Inflammatory macrophage treated with lipopolysaccharide for 1 hour (primary cell): ENCODE measurements at regions not wholly inside any gene's neighbourhood (a gene's known extent, or its start where the extent isn't known, plus 50 kb on each side); places are given as distances from the start of the nearest gene placed in this dataset.

ENCODE experiments used
- DNase-seq, 2 donors: peaks; one replicate each; pipeline ENCODE4 v3.0.0-alpha.2; 2020 to 2022

DNA sequence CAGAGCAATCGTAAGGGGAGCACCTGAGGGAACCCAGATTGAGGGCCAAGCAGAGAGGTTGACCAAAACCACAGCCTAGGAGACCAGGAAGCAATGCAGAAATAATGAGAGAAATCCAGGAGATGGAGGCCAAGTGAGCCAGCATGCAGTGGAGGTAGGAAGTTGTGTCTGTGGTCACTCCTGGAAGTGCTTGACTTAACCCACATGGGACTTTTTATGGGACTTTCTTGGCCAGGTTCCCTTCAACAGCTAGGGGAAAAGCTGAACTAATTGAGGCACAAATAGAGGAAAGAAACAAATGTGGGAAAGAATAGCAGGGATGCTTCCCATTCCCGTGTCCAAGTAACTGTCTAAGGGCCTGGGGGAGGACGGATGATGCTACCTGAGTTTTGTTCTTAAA is 293.2 kb upstream of the CLINT1 start:
- peak in 1 of 2 donors; percentile 6 for DNase-seq

DNA sequence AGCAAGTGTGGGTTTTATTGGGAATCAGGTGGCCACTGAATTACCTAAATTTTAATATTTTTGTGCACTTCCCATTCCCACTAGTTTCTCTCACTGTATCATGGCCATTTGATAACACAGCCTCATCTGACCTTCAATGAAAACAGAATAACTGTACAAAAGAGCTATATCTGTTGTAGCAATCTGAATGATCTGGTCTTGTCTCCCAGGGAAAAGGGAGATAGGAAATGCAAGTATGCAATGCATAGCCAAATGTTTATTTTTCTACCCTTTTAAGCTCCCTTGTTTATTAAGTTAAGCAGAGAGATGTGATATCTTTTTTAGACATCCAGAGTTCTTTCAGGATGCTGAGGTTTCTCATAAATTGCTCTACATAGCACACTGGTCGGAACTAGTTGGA is 288.3 kb upstream of the CLINT1 start:
- no peak for DNase-seq

DNA sequence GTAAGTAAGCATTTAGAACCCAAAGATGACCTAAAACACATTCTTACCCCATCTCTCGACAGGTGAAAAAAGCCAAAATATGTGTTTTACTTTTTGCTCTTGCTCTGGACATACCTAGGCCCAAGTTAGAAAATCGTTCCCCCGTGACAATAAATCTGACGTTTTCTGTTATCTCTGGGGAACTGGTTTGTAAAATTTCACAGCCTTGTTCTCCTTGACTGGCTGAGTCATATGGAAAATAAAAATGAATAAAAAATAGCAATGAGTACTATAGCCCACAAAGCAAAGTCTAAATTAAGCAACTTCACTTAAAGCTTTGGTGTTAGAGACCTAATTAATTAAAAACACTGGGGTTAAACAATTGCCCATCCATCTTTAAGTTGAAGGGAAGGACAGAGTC is 286.9 kb upstream of the CLINT1 start:
- no peak for DNase-seq

DNA sequence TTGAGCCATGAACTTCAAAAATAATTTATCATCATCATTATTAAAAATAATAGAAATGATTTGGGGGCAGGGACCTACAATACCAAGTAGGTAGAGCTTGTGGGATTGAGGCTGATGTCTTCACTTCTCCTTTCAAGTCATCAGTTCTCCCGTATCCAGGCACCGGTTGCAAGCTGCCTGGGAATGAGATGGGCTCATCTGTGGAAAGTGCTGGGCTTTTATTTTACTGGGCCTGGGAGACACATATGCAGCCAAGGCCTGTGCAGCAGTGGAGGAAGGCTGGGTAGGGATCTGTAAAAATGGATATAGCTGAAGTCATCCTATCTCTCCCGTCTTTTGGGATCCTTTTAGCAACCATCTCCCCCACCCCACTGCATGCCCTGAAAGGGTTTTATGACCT is 284.1 kb upstream of the CLINT1 start:
- DNase-seq = no peak

DNA sequence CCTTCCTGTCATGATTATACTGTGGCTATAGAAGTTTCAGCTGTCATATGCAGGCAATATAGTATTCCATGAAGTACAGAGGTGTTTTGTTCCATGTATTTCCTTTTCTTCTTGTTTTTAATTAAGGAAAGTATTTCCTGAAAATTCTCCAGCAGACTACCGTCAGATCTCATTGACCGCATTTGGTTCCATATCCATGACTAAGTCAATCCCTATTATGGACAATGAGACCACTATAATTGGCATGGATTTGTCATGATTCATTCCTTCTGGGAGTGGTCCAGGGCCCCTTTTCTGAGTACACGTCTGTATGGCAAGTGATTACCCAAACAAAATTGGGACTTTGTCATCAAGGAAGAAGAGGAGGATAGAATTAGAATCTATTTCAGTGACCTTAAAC is 283.2 kb upstream of the CLINT1 start:
- no peak for DNase-seq

DNA sequence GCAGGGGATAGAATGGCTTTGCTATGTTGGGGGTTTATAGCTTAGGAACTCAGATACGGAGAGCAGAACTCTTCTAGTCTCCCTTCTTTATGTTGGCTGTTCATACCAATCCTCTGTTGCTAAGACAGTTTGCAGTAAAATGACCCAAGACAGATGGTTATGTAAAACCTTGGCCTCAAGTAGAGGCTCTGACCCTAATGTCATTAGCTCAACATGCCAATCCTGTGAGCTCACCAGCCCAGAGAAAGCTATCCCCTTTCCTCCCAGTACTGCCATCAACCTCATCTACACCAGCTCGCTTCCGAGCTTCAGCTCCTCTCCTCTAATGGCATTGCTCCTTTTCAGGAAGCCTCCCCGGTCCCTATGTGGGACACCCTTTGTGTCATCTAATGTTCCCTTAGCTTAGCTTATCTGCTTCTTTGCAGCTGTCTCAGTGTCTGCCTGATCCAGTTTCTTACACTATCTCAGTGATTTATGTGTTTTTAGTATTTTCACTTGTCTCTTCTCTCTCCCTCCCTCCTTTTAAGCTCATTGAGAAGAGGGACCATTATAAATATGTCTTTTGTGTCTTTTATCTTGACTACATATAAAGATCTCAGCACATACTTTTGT is 281.3 kb upstream of the CLINT1 start:
- no peak for DNase-seq

DNA sequence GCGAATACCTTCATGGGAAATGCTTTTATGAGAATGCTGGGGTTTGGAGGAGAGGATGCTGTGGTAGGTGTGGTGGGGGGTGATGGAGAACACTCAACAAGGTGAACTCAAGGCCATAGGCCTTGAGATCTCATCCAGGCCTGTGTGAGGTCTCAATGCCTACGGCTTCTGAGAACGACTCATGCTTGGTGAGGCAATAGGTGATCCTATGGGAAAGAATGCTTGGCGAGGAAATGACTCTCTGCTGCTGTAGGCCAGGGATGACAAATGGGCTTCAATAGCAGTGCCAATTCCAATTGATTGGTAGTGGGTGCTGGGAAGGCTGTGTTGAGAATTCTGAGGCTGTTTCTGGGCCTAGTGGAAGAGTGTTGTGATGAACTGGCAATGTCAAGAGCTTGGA is 280.2 kb upstream of the CLINT1 start:
- DNase-seq = no peak

DNA sequence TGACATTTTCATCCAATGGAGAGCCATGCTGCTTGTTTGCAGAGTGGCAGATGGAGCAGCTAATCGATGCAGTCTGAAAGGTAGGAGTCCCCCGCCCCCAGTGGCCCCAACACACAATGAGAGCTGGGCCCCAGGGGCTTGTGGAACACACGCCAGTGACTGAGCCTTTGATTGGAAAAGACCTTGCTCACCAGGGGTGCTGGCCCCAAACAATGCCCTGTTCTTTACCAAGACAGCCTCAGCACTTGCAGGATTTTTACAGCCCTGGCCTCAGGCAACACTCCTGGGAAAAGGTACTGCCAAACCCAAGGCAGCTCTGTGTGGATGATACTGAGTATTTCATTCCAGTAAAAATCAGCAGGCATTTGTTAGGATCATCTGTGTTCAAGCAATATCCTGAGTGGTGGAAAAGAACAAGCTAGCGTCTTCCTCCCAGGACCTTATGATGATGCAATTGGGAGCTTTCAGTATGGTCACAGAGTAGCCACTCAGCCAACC is 276.8 kb upstream of the CLINT1 start:
- DNase-seq = no peak

DNA sequence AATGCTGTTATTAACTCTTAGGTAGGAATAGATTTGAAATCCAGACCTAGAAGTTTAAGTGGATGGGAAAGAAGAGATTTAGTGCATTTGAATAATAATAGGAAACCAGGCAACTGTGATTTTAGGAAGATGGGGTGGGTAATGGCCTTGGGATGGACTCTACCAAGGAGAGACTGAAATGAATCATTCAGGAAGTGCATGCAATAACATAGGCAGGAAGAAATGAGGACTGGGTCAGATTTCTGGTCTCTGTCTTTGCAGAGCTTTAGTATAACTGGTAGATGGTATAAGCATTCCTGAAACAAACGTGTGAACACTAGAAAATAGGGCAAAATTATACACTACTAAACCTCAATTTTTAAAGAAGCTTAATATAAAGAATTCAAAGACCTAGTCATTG is 274.4 kb upstream of the CLINT1 start:
- DNase-seq = no peak

DNA sequence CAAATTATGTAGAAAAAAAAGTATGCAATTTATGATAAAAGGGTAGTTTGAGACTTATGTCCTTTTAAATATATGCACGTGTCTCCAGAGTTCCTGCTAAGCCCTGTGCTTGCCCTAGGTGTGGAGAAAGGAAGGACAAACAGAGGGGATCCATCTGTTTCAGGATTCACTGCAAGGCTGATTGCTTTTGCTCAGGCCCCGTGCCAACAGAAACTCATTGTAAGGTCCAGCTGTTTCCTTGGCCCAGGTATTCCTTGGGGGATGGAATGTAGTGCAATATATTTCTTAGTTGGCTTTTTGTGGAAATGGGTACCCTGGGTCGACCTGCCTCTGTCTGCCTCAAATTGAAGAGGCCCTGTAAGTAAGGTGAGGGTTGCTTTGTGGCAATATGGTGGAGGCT is 268.6 kb upstream of the CLINT1 start:
- DNase-seq = no peak

DNA sequence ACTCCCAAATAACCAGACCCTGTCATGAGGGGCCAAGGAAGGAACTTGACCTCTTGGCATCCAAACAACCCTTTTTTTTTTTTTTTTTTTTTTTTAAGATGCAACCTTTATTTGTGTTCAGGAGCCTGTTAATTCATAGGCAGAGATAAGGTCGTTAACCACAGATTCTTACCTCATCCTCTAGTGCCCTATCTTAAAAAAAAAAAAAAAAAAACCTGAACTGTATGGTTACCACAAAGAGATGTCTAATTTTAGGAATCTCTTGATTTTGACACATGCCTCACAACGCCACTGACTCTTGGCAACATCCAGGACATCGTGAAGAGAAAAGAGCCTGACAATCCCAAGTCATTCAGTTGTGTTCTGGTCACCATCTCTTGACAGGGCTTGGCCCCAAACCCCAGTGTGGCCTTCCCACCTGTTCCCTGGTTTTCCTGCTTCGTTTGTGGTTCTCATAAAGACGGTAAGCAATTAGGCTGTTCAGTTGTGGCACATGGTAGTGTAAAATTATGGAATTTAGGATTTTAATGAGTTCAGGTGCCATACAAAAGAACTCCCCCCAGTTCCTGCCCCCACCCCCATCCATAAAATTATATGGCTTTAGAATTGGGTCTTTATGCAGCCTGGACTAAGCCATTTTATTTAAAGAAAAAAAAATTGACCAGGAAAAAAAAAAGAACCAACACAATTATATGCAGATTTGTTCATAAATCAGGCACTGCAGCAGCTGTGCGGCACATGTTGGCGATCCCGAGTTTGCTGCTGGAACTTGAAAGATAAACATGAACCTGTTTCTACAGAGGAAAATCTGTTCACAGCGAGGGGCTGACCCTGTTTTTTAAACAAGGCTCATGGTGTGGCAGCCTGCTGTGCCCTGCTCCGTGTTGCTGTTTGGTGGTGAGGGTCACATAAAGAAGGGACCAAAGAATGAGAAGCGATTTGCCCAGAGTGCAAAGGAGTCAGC is 267.8 kb upstream of the CLINT1 start:
- DNase-seq = no peak

DNA sequence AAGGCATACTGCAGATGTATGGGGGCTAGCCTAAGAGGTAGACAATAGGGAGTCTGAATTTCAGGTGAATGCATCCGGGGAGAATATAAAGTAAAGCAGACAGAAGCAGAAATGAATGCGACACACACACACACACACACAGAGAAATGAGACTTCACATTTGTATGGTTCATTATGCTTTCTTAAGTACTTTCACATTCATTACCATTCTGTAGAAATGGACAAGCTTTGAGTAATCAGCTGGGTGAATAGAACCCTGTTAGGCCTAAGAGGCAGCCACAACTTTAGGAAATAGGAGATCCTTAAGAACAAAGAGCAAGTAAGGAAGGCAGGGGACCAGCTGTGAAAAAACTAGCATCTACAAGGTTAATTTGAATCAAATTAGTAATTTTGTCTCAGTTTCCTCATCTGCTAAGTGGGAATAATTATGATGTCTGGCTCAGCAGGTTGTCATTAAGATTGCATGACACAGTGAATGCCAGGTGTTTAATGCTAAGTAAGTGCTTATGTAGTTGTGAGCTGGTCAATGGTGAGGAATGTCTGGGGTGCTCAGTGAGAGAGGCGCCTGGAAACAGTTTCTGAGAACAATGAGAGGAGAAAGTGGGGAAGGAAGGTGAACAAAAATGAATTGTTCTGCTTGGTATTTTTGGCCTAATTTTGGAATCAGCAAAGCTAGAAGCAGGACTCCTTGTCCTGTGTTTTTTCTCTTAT is 265.8 kb upstream of the CLINT1 start:
- DNase-seq = no peak

DNA sequence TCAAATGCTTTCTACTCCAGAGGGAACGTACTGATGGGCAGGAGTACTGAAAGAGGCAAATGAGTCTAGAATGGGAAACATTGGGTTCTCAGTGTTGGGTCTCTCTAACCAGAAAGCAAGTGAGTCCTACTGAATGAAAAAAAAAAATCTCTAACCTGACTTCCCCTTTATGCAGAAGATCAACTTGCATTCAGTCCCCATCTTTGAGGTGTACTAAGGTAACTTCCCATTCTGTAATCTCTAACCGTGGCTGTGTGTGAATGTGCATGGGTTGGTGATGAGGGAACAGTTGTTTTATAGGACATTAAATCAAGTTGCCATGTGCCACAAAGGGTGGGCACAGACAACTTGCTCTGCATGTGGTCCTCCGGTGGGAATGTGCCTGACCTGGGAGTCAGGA is 264.6 kb upstream of the CLINT1 start:
- DNase-seq = no peak

DNA sequence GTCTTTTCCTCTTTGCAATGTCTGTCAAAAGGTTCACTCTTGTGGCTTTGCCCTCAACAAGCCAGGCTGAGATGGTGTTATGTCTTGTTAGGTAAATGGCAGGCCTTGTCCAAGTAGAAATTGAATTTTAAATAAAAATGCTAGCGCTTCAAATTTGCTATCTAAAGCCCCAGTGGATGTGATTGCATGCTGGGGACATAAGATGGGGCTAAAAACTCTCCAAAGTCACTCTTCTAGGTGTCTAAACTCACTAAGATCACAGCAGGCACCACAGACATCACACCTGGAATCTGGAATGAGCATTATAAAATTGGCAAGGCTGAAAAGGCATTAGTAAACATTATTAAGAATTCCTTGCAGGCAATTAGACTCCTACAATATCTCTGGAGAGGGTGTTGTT is 262.7 kb upstream of the CLINT1 start:
- DNase-seq = no peak

DNA sequence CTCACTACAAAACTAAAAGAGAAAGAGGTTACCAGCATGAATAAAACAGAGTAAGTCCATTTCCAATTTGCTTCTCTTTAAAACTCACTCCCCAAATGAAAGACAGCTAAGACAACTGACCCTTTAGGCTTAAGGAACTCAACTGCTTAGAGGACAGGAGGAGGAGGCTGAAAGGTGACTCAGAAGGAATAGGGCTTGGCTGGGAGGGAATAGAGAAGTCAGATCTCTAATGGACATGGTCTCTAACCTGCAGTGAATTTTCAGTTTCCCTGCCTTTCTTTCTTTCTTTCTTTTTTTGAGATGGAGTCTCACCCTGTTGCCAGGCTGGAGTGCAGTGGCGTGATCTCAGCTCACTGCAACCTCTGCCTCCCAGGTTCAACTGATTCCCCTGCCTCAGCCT is 261.8 kb upstream of the CLINT1 start:
- DNase-seq = no peak

DNA sequence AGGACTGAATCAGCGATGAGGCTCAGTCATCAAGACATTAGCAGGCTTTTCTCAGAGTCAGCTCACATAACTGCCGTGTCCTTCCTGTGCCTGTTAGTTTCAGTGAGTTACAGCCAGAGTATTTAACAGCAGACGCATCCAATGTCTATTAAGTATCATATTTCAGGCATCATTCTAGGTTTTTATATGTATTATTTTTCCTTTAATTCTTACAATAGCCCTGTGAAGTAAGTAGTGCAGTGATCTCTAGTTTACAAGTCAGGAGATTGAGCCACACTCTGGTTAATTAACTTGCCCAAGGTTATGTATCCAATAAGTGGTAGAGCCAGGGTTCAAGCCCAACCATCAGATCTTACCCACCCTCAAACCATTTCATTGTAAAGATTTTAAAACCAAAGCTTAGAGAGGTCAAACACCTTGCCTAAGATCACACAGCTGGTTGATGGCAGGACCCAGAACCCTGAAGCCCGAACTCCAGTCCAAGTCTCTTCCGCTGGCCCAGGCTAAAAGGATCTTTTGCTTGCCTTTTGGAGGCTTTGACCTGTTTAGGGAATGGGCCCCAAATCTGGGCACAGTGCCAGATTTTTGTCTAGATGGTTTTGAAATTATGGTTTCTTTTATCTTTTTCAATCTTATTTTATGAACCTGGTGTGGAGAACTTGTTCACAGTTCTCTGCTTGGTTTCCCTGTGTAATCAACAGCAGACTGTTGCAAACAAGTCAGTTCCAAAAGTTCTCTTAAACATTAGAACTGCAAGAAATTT is 261.2 kb upstream of the CLINT1 start:
- DNase-seq = no peak

DNA sequence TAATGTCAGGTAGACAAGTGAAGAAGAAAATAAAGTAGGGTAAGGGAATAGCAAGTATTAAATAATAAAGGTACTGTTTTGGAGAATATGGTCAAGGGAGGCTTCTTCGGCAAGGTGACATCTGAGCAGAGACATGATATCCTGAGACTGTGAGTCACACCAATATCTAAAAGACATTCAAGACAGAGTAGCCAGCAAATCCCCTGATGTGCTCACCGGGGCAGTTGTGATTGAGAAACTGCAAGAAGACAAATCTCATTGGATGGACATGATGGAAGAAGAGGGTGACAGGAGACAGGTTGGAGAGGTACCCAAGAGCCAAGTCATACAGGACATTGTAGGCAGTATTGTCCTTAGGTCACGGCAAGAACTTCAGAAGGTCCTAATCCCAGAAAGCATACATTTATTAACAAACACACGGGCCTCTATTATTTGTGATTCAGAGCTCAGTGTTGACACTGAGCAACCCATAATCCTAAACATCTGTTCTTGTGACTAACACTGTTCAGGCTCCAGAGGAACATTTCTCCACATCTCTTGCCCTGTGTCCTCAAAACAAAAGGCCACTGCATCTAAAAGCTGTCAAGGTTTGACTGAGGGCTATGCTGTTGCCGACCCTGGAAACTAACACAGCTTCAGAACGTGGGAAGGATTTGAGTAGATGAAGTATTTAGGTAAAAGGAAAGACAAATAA is 258.7 kb upstream of the CLINT1 start:
- no peak for DNase-seq

DNA sequence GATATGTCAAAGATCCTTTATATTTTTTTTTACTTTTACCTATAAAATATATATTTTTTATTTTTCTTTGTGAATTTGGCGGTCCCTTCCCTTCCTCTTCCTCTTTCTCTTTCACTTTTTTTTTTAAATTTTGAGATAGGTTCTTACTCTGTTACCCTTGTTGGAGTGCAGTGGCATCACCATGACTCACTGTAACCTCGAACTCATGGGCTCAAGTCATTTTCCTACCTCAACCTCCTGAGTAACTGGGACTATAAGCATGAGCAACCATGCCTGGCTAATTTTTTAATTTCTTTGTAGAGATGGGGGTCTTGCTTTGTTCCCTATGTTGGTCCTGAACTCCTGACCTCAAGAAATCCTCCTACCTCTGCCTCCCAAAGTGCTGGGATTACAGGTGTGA is 258.0 kb upstream of the CLINT1 start:
- DNase-seq = no peak

DNA sequence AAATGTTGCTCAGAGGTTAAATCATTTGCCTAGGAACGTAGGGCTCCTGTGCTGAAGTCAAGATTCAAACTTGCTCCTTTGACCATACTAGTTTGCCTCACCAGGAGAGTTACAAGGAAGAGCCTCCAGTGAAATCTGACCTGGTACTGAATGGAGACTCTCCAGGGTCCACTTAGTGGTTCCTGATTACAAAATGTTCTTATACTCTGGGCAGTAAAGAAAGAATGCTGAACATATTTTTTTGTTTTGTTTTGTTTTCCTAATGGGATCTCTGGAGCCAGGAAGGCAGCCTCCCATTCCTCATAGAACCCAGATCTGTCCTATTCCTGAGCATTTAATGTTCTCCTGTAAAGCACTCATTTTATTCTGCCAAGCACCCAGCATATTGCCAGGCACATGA is 256.5 kb upstream of the CLINT1 start:
- DNase-seq = no peak

DNA sequence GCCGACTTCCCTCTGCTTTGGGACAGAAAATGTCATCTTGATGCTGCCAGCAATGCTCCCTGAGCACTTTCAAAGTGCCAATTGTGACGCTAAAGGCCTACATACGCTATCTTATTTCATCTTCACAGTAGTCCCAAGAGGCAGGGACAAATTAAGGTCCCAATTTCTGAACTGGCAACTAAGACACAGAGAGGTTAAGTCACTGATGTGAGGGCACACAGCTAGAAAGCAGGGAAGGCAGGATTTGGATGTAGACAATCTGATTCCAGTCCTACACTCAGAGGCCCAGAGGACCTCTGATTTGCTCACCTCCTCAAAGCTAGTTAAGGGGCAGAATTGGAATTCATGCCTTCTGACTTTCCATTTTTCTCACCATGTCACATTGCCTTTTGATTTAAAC is 249.2 kb upstream of the CLINT1 start:
- no peak for DNase-seq

DNA sequence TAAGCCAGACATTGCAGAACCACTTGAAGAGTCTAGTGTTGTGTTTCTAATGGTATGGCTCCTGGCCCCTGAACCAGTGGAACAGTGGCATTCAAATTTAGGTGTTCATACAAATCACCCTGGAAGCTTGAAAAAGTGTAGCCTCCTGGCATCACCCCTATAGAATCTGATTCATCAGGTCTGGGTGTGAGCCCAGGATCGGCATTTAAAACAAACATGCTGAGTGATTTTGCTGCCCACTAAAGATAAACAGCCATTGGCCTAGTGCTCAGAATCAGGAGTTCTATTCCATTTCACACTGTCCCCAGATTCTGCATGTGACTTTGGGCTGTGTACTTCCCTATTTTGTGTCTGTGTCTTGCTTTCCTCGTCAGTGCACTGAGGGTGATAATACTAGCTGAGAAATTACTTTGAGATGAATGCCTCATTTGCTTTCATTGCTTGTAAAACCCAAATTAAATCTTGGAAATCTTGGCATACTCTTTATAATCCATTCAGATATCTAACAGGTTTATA is 241.5 kb upstream of the CLINT1 start:
- peak; percentile 16 to 41 for DNase-seq

DNA sequence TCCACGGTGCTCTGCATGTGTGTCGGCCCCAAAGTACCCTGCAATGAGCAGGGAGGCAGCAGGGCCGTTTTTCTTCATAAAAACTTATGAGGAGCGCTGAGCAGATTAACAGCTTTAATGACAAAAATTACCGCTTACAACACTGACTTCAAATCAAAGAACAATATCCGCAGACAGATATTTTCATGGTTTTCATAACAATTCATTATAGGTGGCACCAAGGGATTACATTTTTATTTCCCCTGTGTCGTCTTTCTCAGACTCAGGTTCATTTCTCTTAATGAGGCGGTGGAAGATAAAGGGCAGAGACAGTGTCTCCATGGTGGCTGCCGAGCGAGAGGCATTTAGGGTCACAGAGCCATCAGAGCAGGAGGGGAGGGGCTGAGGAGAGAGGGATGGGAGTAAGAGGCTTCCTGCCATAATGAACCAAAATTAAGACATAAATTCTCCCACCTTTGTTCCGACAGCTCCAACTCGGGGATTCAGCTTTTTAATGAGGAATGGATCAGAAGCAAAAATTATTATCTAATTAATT is 240.7 kb upstream of the CLINT1 start:
- no peak for DNase-seq
